ENCODE measurements at regions not wholly inside any gene's neighbourhood (a gene's known extent, or its start where the extent isn't known, plus 50 kb on each side); places are given as distances from the start of the nearest gene placed in this dataset.
"Not testable (repeated sequence)": the region's sequence is repeated elsewhere in the genome, so short reads cannot be mapped to it uniquely, and the experiment has no call there.

DNA sequence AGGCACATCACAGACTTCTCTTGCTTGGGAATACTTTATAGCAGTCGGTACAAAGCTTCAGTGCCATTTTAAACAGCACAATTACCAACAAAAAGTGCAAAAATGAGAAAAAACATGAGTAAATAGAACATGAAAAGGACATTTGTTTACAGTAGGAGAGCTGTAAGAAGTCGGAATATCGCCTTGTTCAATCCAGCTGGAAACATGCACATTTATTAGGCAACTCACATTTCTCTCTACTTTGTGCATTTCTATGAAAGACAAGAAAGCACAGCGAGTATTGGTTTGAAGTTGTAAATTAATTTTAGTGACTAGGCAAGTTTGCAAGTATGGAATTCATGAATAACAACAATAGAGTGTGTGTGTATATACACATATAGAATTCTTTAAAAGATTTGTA lies 484.7 kb downstream of the DACH1 start:
- DNase-seq, result no peak

DNA sequence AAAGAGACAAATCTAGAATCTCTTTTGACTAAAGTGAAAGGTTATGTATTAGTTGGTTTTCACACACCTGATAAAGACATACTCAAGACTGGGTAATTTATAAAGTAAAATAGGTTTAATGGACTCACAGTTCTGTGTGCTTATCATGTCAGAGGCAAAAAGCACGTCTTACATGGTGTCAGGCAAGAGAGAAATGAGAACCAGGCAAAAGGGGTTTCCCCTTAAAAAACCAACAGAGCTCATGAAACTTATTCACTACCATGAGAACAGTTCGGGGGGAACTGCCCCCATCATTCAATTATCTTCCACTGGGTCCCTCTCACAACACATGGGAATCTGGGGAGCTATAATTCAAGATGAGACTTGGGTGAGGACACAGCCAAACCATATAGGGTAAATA lies 486.8 kb downstream of the DACH1 start:
- DNase-seq, result no peak

DNA sequence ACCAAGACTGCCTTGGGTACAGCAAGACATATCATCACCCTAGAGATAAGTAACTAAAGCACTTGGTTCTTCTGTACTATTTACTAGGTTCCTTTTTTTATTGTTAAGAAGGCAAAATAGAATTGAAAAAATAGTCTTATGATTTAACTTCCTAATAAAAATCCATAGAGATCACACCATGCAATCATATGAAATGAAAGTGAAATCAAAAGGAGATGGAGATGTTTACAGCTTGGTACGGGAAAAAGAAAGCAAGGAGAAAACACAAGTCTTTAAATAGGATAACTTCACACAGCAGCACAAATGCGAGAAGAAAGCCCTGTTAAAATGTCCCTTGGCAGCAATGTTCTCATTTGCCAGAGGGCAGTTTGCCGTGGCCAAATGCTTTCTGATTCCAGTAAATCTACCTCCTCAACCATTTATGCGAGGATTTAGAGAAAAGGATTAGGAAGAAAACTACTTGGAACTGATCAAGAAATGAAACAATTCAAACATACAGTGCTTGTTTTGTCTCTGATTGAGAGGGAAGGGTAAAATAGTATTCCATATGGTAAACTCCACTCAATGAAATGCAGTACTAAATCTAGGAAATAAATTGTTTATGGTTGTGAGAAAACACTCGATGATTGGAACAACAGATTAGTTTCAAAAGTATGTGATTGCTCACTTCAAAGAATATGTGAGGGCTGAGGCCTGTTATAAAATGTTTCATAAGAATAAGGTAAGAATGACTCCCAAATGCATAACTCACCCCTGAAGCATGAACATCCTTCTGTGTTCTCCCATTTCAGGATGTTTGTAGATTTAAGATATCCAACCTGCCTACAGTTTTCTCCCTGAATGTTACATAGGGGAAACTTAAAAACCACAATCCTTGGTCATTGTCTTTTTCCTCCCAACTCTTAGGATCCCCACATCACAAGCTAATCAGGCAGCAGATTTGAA lies 487.8 kb downstream of the DACH1 start:
- no peak for DNase-seq

DNA sequence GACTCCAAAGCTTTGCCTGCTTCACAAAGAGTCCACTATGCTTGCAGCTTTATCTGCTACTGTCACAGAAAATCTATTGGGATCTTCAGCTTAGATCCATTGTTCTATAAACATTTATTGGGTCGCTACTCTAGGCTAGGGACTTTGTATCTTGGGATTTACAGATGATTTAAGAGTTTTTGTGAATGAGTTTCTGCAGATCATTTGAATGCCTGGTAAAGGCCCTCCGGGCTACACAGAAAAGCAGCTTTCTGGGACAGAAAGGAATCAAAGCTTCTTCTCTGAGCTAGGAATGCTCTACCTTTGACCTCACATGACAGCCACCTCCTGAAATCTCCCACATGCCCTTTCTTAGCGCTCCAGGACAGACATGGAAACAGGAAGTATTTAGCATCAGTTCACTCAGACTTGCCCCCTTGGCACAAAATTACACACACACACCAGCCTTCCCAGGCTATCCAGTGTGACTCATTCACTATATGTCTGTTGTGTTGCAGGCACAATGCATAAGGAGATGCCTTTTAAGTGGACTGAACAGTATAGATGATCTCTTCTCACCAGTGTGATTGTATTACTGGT lies 492.4 kb downstream of the DACH1 start:
- DNase-seq, result no peak

- no peak for DNase-seq
Measured at GRCh38 chr13:71368336-71368735, 498.7 kb downstream of the DACH1 start.

DNA sequence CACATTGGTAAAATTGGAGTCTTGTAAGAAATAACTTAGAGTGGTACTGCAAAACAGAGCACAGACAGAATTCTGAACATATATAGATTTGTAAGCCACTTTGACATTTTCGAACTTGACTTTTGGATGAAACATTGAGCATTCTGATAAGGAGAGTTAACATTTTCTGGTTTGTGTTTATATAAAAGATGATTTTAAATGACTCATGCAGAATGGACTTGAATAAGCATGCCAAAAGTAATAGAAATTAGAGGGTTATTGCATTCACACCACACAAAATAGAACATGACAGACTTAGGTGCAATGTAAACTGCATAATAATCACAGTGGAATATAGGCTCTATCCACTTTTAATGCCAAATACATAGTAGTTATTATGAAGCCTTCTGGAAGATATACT lies 507.0 kb downstream of the DACH1 start:
- no peak for DNase-seq

GRCh38 chr13:71359641-71360040 lies 507.4 kb downstream of the DACH1 start:
- DNase-seq, result no peak

- DNase-seq, result no peak
Measured at GRCh38 chr13:71358218-71358617, 508.8 kb downstream of the DACH1 start.

DNA sequence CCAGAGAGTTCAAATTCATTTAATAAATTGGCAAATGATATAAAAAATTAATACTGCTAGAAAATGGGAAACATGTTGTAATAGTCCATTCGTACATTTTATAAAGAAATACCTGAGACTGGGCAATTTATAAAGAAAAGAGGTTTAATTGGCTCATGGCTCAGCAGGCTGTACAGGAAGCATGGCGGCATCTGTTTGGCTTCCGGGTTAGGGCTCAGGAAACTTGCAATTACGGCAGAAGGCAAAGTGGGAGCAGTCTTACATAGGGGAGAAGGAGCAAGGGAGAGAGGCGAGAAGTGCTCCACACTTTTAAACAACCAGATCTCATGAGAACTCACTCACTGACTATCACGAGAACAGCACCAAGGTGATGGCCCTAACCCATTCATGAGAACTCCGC lies 512.0 kb downstream of the DACH1 start:
- no peak for DNase-seq

- DNase-seq, result no peak
Measured at GRCh38 chr13:71350886-71351285, 516.1 kb downstream of the DACH1 start.

DNA sequence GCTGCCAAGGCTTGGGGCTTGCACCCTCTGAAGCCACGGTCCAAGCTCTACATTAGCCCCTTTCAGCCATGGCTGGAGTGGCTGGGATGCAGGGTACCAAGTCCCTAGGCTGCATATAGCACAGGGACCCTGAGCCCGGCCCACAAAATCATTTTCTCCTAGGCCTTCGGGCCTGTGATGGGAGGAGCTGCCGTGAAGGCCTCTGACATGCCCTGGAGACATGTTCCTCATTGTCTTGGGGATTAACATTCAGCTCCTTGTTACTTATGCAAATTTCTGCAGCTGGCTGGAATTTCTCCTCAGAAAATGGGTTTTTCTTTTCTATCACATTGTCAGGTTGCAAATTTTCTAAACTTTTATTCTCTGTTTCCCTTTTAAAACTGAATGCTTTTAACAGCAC lies 521.1 kb downstream of the DACH1 start:
- DNase-seq, result not testable (repeated sequence)

DNA sequence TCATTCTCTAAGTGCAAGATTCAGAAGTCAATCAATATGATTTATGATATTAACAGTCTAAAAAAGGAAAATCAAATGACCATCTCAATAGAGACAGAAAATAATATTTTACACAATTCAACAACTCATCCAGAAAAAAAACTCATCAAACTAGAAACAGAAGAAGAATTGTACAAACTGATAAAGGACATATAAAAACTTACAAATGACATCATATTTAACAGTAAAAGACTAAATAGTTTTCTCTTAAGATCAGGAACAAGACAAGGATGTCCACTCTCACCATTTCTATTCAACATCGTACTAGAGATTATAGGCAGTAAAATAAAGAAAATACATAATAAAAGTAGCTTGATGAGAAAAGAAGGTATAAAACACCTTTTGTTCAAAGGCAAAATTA lies 527.3 kb downstream of the DACH1 start:
- DNase-seq, result no peak

DNA sequence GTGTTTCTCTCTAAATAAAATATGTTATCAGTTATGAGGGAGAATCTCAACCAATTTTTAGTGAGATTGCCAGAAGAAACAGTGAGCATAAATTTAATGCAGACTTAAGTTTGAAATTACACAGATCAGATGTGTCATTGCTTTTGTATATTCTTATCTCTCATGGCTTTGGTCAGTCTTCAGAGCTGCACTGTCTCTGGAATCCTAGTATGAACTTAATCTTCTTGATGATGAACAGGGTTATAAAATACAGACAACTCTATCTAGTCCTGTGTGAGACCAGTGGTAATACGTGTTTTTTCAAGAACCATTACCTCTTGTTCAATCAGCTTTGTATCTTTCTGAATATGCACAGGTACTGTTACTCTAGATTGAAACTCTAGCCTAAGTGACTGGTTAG lies 528.0 kb downstream of the DACH1 start:
- DNase-seq, result no peak

- no peak for DNase-seq
Measured at GRCh38 chr13:71338070-71338469, 528.9 kb downstream of the DACH1 start.

DNA sequence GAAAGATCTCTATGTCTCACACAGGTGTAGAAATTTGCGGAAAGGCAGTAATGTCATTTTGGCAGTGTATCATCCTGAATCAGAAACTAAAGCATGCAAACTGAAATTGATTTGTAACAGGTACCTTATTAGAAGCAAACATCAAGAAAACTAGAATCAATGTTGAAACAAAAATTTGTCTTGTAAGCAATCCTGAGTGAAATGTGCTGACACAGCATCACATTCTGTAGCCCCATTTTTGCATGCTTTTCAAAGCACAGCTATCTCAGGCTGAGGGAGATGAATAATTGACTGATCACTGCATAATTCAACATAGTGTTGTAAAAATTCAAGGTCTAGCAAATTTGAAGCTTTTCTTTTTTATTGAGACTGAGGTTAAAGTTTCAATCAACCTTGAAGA lies 539.7 kb downstream of the DACH1 start:
- no peak for DNase-seq

DNA sequence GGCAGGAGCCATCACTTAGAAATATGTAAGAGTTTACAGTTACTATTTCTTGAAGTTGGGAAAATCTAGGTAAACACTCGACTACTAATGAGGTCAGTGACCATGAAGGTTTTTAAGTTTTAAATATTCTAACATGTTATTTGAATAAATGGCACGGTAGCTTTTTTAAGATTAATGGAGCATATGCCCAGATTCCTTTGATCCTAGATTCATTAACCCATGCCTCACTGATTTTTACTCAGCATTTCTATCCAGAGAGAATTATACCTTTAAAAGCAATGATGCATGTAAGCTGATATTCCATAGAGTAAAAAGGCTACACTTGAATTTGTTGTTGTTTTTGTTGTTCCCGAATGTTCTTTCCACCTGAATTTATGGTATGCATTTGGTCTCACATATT lies 541.4 kb downstream of the DACH1 start:
- DNase-seq, result no peak

GRCh38 chr13:71323266-71323665 lies 543.7 kb downstream of the DACH1 start:
- no peak for DNase-seq

DNA sequence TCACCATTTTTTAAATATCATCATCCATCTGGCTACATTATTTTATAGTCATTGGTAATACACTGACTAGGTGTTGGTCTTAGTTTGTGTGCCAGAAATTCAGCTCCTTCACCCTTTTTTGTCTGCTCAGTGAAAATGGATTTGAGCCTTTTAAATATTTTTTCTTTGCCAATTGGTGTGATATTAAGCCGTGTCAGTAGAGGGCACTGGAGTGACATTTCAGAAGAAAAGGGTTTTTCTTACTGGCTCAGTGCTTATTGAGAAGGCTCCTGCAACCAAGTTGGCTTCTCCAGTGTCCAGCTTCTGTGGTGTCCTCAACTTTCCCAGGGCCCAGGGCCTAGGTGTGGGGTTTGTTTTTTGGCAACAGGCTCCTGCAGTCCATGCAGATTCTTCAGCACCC lies 546.6 kb downstream of the DACH1 start:
- peak; percentile 8 for DNase-seq

GRCh38 chr13:71316792-71317363 lies 550.1 kb downstream of the DACH1 start:
- no peak for DNase-seq

- DNase-seq, result no peak
Measured at GRCh38 chr13:71312923-71313322, 554.1 kb downstream of the DACH1 start.

DNA sequence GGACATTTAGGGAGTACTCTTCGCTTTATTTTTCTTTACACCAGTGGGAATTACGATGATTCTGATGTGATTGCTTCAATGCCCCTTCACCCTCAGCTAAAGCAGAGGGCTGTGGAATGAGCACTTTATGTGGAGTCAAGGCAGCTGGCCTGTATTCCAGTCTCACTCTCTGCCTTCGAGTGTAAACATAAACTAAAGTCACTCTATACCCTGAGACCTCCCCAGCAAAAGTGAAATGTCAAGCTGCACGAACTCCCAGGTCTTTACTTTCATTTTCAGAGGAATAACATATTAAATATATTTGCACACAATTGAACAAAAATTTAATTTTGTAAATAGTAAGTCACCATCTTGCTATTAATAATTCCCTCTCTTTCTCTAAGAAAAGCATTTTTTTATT lies 557.1 kb downstream of the DACH1 start:
- DNase-seq, result no peak

DNA sequence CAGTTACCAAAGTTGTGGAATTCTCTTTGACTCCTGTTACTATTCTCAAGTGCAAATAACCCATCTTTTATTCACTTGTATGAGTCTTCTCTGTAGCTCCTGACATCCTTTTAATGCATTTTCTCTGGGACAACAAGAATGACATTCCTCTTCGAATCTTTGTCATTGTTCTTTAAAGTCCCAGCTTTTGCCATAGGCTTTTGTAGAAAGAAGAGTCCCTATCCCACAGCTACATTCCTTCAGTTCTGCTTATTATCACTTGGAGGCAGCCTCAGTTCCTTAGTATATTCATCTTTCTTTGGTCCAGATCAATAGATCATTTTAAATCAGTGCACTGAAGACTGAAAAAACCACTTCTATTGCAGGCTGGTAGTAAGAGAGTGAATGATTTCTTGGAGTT lies 560.2 kb downstream of the DACH1 start:
- no peak for DNase-seq

- DNase-seq, result no peak
Measured at GRCh38 chr13:71304861-71305260, 562.1 kb downstream of the DACH1 start.

DNA sequence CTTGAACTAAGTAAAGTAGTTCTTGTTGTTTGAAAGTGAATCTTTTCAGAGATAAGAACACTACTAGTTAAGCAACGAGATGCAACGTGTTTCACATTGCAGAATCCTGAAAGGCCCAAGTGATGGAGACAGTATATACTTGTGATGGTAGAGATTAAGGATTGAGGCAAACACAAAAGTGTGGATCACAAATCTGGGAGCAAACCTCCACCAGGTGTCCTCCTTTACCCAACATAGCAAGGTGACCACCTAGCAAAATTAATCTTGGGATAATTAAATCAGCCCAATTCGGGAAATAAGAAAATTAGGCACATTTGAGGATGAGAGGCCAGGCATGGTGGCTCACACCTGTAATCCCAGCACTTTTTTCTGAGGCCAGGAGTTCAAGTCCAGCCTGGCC lies 563.9 kb downstream of the DACH1 start:
- no peak for DNase-seq

Measured in MV-4-11 (cell line).